Panc1 (cell line): ENCODE measurements at regions not wholly inside any gene's neighbourhood (a gene's known extent, or its start where the extent isn't known, plus 50 kb on each side); places are given as distances from the start of the nearest gene placed in this dataset.

Source experiments
- POLR2AphosphoS5 ChIP-seq: IDR thresholded peaks from 2 replicates; pipeline ENCODE4 v1.6.1; 2012; ENCODE audit warnings: mild to moderate bottlenecking, low read depth, low read length, moderate library complexity
- REST ChIP-seq, 2 experiments: IDR thresholded peaks; 2 replicates each; pipeline ENCODE4 v1.6.1; 2011 to 2012; ENCODE audit warnings: low read depth in 2 of 2, control low read depth in 1 of 2, low read length in 1 of 2, mild to moderate bottlenecking in 1 of 2, moderate library complexity in 1 of 2; ENCODE audit not compliant: insufficient read depth in 1 of 2
- SIN3A ChIP-seq: IDR thresholded peaks from 2 replicates; pipeline ENCODE4 v1.6.1; 2012; ENCODE audit warnings: low read depth, mild to moderate bottlenecking, low read length, moderate library complexity, borderline replicate concordance; ENCODE audit not compliant: insufficient read depth
- TCF7L2 ChIP-seq: IDR thresholded peaks from 2 replicates; pipeline ENCODE4 v1.6.1; 2011; ENCODE audit warnings: mild to moderate bottlenecking, low read depth, low read length, inconsistent platforms
- TF ChIP-seq, protein P1 (sequence below): fragments of 450-650 bp; IDR thresholded peaks from 2 replicates; pipeline ENCODE4 v1.5.1; 2017; ENCODE audit warnings: mild to moderate bottlenecking

- TF ChIP-seq, protein P1, sequence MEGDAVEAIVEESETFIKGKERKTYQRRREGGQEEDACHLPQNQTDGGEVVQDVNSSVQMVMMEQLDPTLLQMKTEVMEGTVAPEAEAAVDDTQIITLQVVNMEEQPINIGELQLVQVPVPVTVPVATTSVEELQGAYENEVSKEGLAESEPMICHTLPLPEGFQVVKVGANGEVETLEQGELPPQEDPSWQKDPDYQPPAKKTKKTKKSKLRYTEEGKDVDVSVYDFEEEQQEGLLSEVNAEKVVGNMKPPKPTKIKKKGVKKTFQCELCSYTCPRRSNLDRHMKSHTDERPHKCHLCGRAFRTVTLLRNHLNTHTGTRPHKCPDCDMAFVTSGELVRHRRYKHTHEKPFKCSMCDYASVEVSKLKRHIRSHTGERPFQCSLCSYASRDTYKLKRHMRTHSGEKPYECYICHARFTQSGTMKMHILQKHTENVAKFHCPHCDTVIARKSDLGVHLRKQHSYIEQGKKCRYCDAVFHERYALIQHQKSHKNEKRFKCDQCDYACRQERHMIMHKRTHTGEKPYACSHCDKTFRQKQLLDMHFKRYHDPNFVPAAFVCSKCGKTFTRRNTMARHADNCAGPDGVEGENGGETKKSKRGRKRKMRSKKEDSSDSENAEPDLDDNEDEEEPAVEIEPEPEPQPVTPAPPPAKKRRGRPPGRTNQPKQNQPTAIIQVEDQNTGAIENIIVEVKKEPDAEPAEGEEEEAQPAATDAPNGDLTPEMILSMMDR = no peak
- TF ChIP-seq REST (IDR thresholded peaks at IDR 0.05; ENCODE audit: insufficient read depth in 1 of 2, low read depth in 2 of 2, low read length in 1 of 2) (no peak), SIN3A (no peak), POLR2AphosphoS5 (no peak), TCF7L2 (no peak)
Measured at GRCh38 chr14:104392396-104393198, 187.0 kb upstream of the C14orf180 start.
